Neuronal stem cell (in vitro differentiated cells): ENCODE measurements at regions not wholly inside any gene's neighbourhood (a gene's known extent, or its start where the extent isn't known, plus 50 kb on each side); places are given as distances from the start of the nearest gene placed in this dataset.

Source experiments
- DNase-seq: peaks from one replicate; pipeline ENCODE4 v3.0.0-alpha.2; 2013; ENCODE audit warnings: low spot score
- H2AFZ ChIP-seq: one replicate; pipeline ENCODE4 v1.6.1; 2013; ENCODE audit warnings: mild to moderate bottlenecking, low read length, inconsistent platforms
- H2AK5ac ChIP-seq: 2 replicates; pipeline ENCODE4 v1.6.1; 2013; ENCODE audit warnings: low read depth, mild to moderate bottlenecking, inconsistent platforms, low read length, moderate library complexity, mixed read lengths
- H2BK120ac ChIP-seq: 2 replicates; pipeline ENCODE4 v1.6.1; 2013; ENCODE audit warnings: low read depth, mild to moderate bottlenecking, inconsistent platforms, low read length, moderate library complexity, mixed read lengths
- H2BK12ac ChIP-seq: one replicate; pipeline ENCODE4 v1.6.1; 2013; ENCODE audit warnings: low read length, inconsistent platforms
- H2BK15ac ChIP-seq: 2 replicates; pipeline ENCODE4 v1.6.1; 2013; ENCODE audit warnings: mild to moderate bottlenecking, low read length, inconsistent platforms, mixed read lengths
- H2BK5ac ChIP-seq: one replicate; pipeline ENCODE4 v1.6.1; 2013; ENCODE audit warnings: inconsistent platforms, mild to moderate bottlenecking, low read length, moderate library complexity
- H3K14ac ChIP-seq: one replicate; pipeline ENCODE4 v1.6.1; 2013; ENCODE audit warnings: low read length, inconsistent platforms
- H3K18ac ChIP-seq: 2 replicates; pipeline ENCODE4 v1.6.1; 2013; ENCODE audit warnings: low read length, inconsistent platforms
- H3K23ac ChIP-seq: 2 replicates; pipeline ENCODE4 v1.6.1; 2013; ENCODE audit warnings: low read depth, mild to moderate bottlenecking, mixed read lengths, low read length, inconsistent platforms; ENCODE audit not compliant: poor library complexity
- H3K27ac ChIP-seq: replicated peaks from 3 replicates; pipeline ENCODE4 v1.5.1; 2013; ENCODE audit warnings: low read length, inconsistent platforms
- H3K27me3 ChIP-seq, 3 experiments: 2 replicates each; pipeline ENCODE4 v1.6.1; 2013; ENCODE audit warnings: low read length in 3 of 3, mild to moderate bottlenecking in 2 of 3, inconsistent platforms in 1 of 3, low read depth in 1 of 3, mixed read lengths in 1 of 3, moderate library complexity in 1 of 3; ENCODE audit not compliant: control insufficient read depth in 3 of 3, insufficient read depth in 3 of 3
- H3K36me3 ChIP-seq, 2 donors: replicated peaks in 1 of 2; 2 replicates each; pipeline ENCODE4 v1.6.1; 2013; ENCODE audit warnings: low read length in 2 of 2; ENCODE audit not compliant: control insufficient read depth in 2 of 2, insufficient read depth in 2 of 2
- H3K4ac ChIP-seq: 2 replicates; pipeline ENCODE4 v1.6.1; 2013; ENCODE audit warnings: inconsistent platforms, mild to moderate bottlenecking, low read length, moderate library complexity
- H3K4me1 ChIP-seq, 2 donors: 1 replicate in 1 of 2; 2 replicates in 1 of 2; pipeline ENCODE4 v1.6.1; 2013; ENCODE audit warnings: low read length in 2 of 2, low read depth in 1 of 2; ENCODE audit not compliant: control insufficient read depth in 2 of 2, insufficient read depth in 1 of 2
- H3K4me2 ChIP-seq: one replicate; pipeline ENCODE4 v1.6.1; 2013; ENCODE audit warnings: mild to moderate bottlenecking, low read length, inconsistent platforms; ENCODE audit not compliant: insufficient read depth, poor library complexity, severe bottlenecking
- H3K4me3 ChIP-seq, 2 donors: 2 replicates each; pipeline ENCODE4 v1.5.1; 2013; ENCODE audit warnings: low read length in 2 of 2, mild to moderate bottlenecking in 2 of 2, inconsistent platforms in 1 of 2, moderate library complexity in 1 of 2
- H3K79me1 ChIP-seq: one replicate; pipeline ENCODE4 v1.6.1; 2013; ENCODE audit warnings: low read depth, mild to moderate bottlenecking, inconsistent platforms, low read length, moderate library complexity
- H3K9ac ChIP-seq: one replicate; pipeline ENCODE4 v1.6.1; 2013; ENCODE audit warnings: mild to moderate bottlenecking, low read depth, low read length, inconsistent platforms; ENCODE audit not compliant: poor library complexity
- H3K9me3 ChIP-seq, 2 donors: replicated peaks in 1 of 2; 2 replicates each; pipeline versions ENCODE3 to v1.6.1; 2013; ENCODE audit warnings: low read length in 2 of 2, mild to moderate bottlenecking in 2 of 2, inconsistent platforms in 1 of 2, low read depth in 1 of 2, mixed read lengths in 1 of 2, moderate library complexity in 1 of 2; ENCODE audit not compliant: control insufficient read depth in 2 of 2, insufficient read depth in 1 of 2
- H4K8ac ChIP-seq: one replicate; pipeline ENCODE4 v1.6.1; 2013; ENCODE audit warnings: low read depth, mild to moderate bottlenecking, inconsistent platforms, low read length, moderate library complexity
- H4K91ac ChIP-seq: one replicate; pipeline ENCODE4 v1.6.1; 2013; ENCODE audit warnings: low read length, low read depth, mild to moderate bottlenecking, inconsistent platforms; ENCODE audit not compliant: poor library complexity
- WGBS, 2 donors: extraction: QIAGEN DNeasy Blood & Tissue Kit; methylation state at CpG; one replicate each; pipeline ENCODE4 v1.1.7; 2013; ENCODE audit warnings: missing lambda C conversion rate in 2 of 2, mixed read lengths in 1 of 2; ENCODE audit not compliant: insufficient read length in 2 of 2, insufficient replicate concordance in 1 of 2; ENCODE audit errors: extremely low coverage in 2 of 2; 5-methylcytosine and 5-hydroxymethylcytosine counted together

DNA sequence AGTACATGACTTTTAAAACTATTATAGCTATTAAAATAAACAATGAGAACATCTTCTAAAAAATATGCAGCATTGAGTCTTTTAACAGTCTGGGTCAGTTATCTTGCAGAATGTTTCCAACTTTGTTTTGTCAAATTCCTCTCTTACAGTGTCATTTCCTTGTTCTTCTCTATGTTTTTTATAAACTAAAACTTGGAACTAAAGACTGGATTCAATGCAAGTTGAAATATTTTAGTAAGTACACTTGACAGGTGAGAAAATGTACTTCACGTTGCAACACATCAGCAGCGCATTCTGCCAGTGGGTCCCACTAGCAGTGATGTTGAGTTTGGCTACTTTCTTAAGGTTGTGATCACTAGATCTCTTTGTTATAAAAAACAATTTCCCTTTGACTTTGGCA is 1407.6 kb upstream of the RAG2 start:
- Histone ChIP-seq H3K4ac (no peak overlapping the region), H3K9me3 (no peaks in the 10 kb centered on the region), H2AK5ac (no peak overlapping the region), H3K4me1 (no peaks in the 10 kb centered on the region), H2AFZ (no peak overlapping the region), H4K8ac (no peak overlapping the region), H2BK15ac (no peak overlapping the region), H4K91ac (no peak overlapping the region), H3K18ac (no peak overlapping the region), H3K14ac (no peak overlapping the region), H3K9ac (no peak overlapping the region), H3K4me2 (no peak overlapping the region), H3K27ac (no peak overlapping the region), H3K79me1 (no peaks in the 10 kb centered on the region), H2BK12ac (no peak overlapping the region), H3K27me3 (no peaks in the 10 kb centered on the region), H2BK5ac (no peak overlapping the region), H2BK120ac (no peak overlapping the region), H3K36me3 (no peaks in the 10 kb centered on the region), H3K4me3 (no peak overlapping the region), H3K23ac (no peak overlapping the region)
- no CpG with 5 or more reads among the region's 2 CpGs for WGBS, 2 donors
- DNase-seq: no peak

DNA sequence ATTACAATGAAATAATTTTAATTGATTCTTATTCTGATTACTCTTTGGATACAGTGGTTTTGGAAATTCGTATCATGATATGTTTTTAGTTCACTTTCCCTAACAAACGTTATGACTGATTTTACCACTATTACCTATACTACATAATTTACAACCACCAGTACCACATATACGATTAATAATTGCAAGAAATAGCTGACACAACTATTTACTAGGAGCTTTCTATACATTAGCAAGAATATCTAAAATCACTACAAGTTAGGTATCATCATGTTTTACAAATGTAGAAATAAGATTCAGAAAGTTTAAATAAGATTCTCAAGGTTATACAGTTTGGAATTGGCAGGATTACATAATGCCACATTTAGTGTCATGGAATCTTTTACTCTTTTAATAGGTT is 1401.1 kb upstream of the RAG2 start:
- no peak for DNase-seq
- H3K18ac ChIP-seq: no peak overlapping the region
- no peak overlapping the region for H3K4ac ChIP-seq
- H3K9me3 ChIP-seq: no peaks in the 10 kb centered on the region
- H3K27ac ChIP-seq: no peak overlapping the region
- H3K4me3 ChIP-seq: no peak overlapping the region
- no peak overlapping the region for H3K14ac ChIP-seq
- H2AFZ ChIP-seq: no peak overlapping the region
- H2BK15ac ChIP-seq: no peak overlapping the region
- H3K4me2 ChIP-seq: no peak overlapping the region
- no peak overlapping the region for H4K8ac ChIP-seq
- no peaks in the 10 kb centered on the region for H3K27me3 ChIP-seq
- H2BK12ac ChIP-seq: no peak overlapping the region
- H3K4me1 ChIP-seq: no peaks in the 10 kb centered on the region
- no peak overlapping the region for H2AK5ac ChIP-seq
- no peaks in the 10 kb centered on the region for H3K36me3 ChIP-seq
- H3K9ac ChIP-seq: no peak overlapping the region
- no peaks in the 10 kb centered on the region for H3K79me1 ChIP-seq
- no peak overlapping the region for H2BK5ac ChIP-seq
- H3K23ac ChIP-seq: no peak overlapping the region
- H4K91ac ChIP-seq: no peak overlapping the region
- WGBS, 2 donors: no CpG with 5 or more reads among the region's 3 CpGs
- H2BK120ac ChIP-seq: no peak overlapping the region

DNA sequence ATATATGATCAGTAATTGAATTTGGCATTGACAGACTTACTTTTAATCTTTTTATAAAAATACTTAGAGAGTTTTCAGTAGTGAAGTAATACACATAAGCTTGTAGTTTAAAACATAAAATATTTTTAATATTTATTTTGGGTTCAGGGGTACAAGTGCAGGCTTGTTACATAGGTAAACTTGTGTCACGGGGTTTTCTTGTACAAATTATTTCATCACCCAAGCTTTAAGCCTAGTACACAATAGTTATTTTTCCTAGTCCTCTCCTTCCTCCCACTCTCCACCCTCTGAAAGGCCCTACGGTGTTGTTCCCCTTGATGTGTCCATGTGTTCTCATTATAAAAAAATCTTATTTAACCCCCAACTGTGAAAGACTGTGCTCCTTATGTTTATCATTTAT is 1397.8 kb upstream of the RAG2 start:
- H3K14ac ChIP-seq: no peak overlapping the region
- no peak overlapping the region for H3K4me3 ChIP-seq
- H3K36me3 ChIP-seq: no peaks in the 10 kb centered on the region
- no peak overlapping the region for H2BK120ac ChIP-seq
- H2BK12ac ChIP-seq: no peak overlapping the region
- WGBS, 2 donors: no CpG with 5 or more reads among the region's 2 CpGs
- H3K23ac ChIP-seq: no peak overlapping the region
- H2BK15ac ChIP-seq: no peak overlapping the region
- no peak overlapping the region for H2AFZ ChIP-seq
- no peak overlapping the region for H3K4ac ChIP-seq
- no peaks in the 10 kb centered on the region for H3K79me1 ChIP-seq
- no peak for DNase-seq
- H3K27me3 ChIP-seq: no peaks in the 10 kb centered on the region
- no peak overlapping the region for H2AK5ac ChIP-seq
- H4K8ac ChIP-seq: no peak overlapping the region
- H3K9me3 ChIP-seq: no peaks in the 10 kb centered on the region
- no peak overlapping the region for H3K9ac ChIP-seq
- H2BK5ac ChIP-seq: no peak overlapping the region
- no peak overlapping the region for H3K27ac ChIP-seq
- no peaks in the 10 kb centered on the region for H3K4me1 ChIP-seq
- no peak overlapping the region for H4K91ac ChIP-seq
- H3K18ac ChIP-seq: no peak overlapping the region
- no peak overlapping the region for H3K4me2 ChIP-seq

DNA sequence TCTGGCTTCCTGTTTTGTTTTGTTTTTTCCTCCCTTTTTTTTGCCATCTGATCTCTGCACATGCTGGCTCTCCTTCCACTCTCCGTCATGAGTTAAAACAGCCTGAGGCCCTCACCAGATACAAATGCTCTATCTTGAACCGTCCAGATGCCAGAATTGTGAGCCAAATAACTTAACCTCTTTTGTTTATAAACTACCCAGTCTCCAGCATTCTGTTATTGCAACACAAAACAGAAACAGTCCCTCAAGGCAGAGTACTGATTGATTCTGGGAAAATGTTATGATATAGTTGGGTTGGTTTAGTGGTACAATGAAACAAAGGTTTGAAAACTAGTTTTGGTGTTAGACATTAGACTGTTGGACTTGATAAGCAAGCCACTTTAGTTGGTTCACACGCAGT is 1390.0 kb upstream of the RAG2 start:
- no peaks in the 10 kb centered on the region for H3K27me3 ChIP-seq
- no peak overlapping the region for H2BK120ac ChIP-seq
- no peaks in the 10 kb centered on the region for H3K4me1 ChIP-seq
- H3K4ac ChIP-seq: no peak overlapping the region
- H3K14ac ChIP-seq: no peak overlapping the region
- H2AK5ac ChIP-seq: no peak overlapping the region
- H3K9ac ChIP-seq: no peak overlapping the region
- H2BK15ac ChIP-seq: no peak overlapping the region
- no peak overlapping the region for H3K27ac ChIP-seq
- DNase-seq: no peak
- H3K4me3 ChIP-seq: no peak overlapping the region
- no peaks in the 10 kb centered on the region for H3K9me3 ChIP-seq
- H3K18ac ChIP-seq: no peak overlapping the region
- H3K23ac ChIP-seq: no peak overlapping the region
- H2AFZ ChIP-seq: no peak overlapping the region
- H3K36me3 ChIP-seq: no peaks in the 10 kb centered on the region
- no peak overlapping the region for H3K4me2 ChIP-seq
- H4K91ac ChIP-seq: no peak overlapping the region
- no peak overlapping the region for H4K8ac ChIP-seq
- no peak overlapping the region for H2BK12ac ChIP-seq
- H3K79me1 ChIP-seq: no peaks in the 10 kb centered on the region
- H2BK5ac ChIP-seq: no peak overlapping the region
- WGBS, 2 donors: no CpG with 5 or more reads among the region's 3 CpGs
